ENCODE measurements at regions not wholly inside any gene's neighbourhood (a gene's known extent, or its start where the extent isn't known, plus 50 kb on each side); places are given as distances from the start of the nearest gene placed in this dataset.

DNA sequence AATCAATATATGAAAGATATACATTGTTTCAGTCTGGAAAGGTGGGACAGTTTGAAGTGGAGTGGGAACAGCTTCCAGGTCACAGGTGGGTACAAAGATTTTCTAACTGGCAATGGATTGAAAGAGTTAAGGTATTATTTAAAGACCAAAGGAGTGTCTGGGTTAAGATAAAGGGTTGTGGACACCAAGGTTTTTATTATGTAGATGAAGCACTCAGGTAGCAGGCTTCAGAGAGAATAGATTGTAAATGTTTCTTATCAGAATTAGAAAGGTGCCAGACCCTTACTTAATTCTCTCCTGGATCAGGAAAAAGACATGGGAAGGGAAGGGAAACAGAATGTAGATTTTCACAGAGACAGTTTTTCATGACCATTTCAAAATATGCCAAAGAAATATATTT lies 1174.8 kb downstream of the MAT2B start:
- TF ChIP-seq POLR2A (IDR thresholded peaks at IDR 0.05; ENCODE audit: low read length) (no peak), GATA1 (IDR thresholded peaks at IDR 0.05; ENCODE audit: low read depth, low read length) (no peak)
